GM18867 (cell line): ENCODE measurements at regions not wholly inside any gene's neighbourhood (a gene's known extent, or its start where the extent isn't known, plus 50 kb on each side); places are given as distances from the start of the nearest gene placed in this dataset.
A peak's percentile ranks its signal among the peaks of the same experiment; 100 is the strongest.
"Not testable (repeated sequence)": the region's sequence is repeated elsewhere in the genome, so short reads cannot be mapped to it uniquely, and the experiment has no call there.

Source experiments
- ATAC-seq: cut with Tn5 transposase; IDR thresholded peaks from one replicate; pipeline ENCODE4 v1.9.1; 2021; ENCODE audit warnings: mild to moderate bottlenecking, moderate library complexity; ENCODE audit not compliant: unreplicated experiment

DNA sequence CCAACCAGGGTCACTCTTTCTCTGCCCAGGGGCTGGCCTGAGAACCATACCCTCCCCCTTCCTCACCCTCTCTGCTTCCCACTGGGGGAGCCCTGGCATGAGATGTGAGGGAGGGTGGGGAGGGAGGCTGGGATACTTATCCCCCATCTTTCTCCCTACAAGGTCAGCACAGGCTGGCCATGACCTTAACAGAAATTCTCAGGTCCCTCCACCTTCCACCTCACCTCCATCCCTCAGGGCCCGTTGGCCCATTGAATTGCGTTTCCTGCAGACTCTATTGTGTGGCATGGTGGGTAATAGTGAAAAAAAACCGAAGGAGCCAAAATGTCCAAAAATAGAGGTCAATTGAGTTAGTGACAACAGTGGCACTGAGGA, 159.5 kb downstream of the OR4M2 start:
- ATAC-seq: no peak

DNA sequence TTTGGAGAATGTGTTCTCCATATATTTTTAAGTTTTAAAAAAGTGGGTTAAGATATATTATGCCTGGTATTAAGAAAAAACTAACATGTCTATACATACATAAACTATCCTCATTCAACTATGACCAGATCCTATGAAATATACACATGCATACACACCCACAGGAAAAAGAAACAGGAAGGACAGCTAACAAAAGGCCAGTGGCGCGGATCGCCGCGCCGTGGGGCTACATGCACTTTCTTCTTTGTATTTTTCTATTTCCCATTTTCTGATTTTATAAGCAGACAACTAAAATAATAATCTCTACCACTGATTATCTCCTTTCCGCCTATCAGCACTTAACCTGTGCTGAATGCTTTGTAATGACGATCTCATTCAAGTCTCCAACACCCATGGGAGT, 160.1 kb downstream of the OR4M2 start:
- no peak for ATAC-seq

DNA sequence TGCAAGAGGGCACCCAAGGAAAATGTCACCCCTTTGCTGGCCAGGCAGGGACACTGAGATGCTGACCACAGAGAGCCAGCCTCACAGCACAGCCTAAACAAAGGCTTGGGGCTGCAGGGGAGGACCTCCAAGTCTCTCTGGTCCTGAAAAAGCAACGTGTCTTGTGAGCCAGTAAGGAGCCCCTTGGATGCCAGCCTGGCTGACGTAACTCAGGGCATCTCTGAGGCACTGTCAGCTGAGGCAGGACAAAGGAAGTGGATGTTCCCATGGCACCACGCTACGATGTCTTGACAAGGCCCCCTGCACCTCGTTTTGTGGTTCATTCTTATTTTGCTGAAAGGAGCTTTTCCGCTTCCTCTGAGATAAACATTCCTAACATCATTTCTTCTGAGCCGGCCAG, 160.7 kb downstream of the OR4M2 start:
- no peak for ATAC-seq

DNA sequence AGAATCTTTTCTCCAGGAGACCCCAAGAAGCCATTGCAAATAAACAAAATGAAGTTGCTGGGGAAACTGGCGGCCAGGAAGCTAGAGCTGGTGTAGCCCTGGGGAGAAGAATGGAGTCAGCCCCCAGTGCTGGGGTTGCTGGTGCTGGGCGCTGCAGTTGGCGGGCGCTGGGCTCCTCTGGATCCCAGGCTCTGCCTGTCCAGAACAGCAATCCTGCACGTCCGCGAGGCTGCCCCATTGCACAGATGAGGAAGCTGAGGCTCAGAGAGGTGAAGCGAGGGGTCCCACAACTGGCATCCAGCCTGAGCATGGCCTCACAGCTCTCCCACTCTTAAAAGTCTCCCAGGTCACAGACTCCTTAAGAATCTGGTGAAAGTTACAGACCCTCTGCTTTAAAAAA, 161.1 kb downstream of the OR4M2 start:
- no peak for ATAC-seq

DNA sequence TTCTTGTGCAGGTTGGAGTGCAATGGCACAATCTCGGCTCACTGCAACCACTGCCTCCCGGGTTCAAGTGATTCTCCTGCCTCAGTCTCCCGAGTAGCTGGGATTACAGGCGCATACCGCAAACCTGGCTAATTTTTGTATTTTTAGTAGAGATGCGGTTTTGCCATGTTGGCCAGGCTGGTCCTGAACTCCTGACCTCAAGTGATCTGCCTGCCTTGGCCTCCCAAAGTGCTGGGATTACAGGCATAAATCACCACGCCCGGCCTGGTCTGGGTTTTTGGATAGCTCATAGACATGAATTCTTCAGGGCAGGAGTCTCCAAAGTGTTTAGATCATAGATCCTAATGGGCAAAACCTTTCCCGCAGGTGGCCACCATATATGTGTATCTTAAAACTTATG, 162.0 kb downstream of the OR4M2 start:
- not testable (repeated sequence) for ATAC-seq

DNA sequence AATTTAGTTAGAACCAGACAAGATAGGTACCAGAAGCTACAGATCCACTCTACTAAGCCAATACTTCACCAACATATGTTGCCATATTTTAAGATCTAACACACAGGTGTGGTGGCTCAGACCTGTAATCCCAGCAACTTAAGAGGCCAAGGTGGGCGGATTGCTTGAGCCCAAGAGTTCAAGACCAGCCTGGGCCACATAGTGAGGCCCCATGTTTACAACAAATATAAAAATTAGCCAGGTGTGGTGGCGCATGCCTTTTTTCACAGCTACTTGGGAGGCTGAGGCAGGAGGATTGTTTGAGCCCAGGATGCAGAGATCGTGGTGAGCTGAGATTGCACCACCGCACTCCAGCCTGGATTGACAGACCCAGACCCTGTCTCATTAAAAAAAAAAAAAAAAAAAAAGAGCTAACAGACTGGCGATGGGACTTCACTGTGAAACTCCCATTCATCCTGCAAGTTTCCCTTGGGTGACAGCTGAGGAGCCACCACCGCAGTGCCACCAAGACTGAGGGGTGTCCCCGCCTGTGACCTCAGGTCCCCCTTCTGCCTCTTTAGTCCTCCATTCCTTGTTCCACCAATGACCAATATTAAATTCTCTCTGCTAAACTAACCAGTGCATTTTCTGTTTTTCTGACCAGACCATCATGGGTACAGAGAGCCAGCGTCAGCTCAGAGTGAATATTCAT, 163.3 kb downstream of the OR4M2 start:
- no peak for ATAC-seq

DNA sequence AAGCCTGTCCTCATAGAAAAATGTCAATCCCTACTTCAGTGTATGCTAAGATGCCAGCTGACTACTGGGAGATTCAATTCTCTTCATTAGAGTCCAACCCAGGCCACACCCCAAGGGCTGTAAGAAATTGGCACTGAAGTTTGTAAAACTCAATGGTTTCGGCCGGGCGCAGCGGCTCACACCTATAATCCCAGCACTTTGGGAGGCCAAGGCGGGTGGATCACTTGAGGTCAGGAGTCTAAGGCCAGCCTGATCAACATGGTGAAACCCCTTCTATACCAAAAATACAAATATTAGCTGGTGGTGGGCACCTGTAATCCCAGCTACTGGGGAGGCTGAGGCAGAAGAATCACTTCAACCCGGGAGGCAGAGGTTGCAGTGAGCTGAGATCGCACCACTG, 169.2 kb downstream of the OR4M2 start:
- not testable (repeated sequence) for ATAC-seq

DNA sequence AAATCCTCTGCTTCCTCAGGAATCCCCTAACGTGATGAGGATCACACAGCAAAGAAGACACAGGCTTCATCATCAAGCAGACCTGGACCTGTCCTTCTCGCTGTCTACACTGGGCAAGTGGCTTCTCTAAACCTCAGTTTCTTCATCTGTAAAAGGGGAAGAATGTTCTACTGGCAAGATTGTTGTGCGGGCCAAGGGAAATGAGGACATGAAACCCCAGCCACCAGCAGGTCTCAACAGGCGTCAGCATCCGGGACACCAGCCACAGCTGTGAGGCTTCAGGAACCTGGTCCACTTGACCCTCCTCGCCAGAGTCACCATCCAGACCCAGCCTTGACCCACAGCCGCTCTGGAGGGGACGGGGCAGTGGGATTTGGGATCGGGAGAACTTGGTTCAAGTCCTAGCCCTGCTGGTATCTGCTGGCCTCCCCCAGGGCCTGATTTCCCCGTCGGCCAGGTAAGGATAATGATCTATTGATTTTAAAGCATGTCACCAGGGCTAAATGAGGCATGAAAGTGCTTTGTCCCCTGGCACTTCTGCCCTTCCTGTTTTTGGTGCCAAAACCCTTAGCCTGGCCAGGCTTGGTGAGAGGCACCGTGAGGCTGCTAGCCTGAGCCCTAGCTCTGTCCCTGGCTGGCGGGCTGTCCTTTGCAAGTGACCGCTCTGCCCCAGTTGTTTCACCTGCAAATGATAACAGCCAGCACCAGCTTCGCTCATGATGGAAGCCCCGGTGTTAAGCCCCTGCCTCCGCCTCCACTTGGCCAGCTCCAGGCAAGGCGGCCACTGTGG, 170.4 kb downstream of the OR4M2 start:
- ATAC-seq: not testable (repeated sequence)

DNA sequence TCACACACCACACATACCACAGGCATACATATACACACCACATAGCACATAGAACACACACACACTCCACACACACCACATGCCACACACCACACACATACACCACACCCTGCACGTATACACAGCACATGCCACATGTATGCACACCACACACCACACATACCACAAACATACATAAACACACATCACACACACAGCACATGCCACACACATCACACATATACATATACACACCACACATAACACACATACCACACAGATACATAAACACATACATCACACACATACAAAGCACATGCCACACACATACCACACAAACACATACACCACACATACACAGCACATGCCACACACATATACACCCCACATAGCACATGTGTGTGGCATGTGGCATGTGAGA, 171.1 kb downstream of the OR4M2 start:
- ATAC-seq: no peak

DNA sequence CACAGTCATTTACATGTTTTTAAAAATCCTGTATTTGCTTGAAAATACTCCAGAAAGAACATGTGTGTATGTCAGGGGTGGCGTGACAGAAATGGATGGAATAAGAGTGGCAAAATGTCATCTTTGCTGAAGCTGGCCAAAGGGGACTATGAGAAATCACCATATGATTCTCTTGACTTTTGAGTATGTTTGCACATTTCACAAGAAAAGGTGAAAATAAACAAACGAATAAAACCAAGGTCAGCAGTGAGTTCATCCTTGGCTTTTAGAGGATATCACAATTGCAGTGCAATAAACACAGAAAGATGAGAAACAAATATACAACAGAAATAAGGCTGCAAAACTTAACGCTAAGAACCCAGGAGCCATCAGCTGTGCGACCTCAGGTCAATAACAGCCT, 171.7 kb downstream of the OR4M2 start:
- not testable (repeated sequence) for ATAC-seq

DNA sequence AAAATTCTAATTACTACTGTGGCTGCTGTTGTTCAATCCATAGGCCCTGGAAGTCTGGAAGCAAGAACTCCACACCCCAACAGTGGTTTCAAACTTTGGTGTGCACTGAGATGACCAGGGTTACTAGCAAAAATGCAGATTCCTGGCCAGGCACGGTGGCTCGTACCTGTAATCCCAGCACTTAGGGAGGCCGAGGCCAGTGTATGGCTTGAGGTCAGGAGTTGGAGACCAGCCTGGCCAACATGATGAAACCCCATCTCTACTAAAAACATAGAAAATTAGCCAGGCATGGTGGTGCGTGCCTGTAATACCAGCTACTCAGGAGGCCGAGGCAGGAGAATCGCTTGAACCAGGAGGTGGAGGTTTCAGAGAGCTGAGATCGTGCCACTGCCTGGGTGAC, 172.2 kb downstream of the OR4M2 start:
- ATAC-seq: not testable (repeated sequence)

DNA sequence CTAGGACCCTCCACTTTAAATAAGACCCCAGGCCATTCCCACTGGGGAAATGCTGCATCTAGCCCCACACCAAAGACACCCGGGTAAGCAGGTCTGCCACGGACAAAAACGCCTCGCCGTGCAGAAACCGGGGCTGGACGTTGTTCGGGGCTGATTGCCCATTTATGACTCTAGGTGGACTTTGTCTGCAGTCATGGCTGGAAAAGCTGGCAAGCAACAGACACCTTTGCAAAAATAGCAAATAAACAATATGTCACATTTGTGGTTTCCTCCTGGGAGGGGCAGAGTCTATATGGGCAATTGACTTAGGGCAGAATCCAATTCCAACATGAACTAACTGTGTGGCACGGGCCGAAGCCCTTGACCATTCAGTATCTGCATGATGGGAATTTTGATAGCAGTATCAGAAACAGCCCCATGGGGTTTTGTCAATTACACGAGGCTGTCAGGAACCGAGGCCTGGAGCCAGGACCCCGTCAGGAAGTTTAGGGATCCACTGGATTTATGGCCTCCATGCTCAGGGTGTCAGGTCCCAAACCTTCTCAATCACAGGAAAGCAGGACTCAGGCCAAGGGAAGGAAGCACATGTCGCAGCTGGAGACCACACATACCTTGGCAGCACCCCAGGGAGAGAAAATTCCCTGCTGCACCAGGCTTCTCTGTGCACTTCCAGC, 172.8 kb downstream of the OR4M2 start:
- ATAC-seq: not testable (repeated sequence)

DNA sequence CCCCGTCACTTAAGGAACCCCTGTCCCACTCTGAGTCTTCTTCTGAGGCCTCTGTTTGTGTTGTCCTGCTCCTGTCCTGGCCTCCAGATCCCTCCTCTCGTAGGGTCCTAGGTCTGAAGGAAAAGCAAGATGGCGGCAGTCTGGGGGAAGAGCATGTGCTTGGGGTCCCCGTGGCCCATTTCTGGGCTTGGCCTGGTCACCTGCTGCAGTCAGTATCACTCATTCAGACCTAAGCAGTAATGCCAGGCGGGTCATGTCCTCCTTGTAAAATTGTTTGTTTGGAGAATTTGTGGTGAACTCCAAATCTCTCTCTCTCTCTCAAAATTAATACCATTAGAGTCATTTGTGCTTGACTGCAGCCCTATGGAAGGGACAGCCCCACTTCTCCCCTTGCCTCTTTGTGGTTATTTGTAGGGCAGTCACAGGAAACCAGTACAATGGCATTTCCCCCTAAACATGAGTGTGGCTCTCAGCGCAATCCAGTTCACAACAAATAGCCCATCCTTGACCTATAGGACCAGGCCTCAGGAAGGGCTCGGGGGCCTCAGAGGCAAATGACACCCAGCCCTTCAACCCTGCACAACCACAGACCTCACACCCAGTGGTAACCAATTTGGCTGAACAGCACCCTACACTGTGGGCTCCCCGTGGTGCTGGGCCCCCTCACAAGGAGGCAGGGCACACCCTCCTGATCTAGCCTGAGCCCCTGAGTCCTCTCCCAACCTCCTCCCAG, 173.5 kb downstream of the OR4M2 start:
- peak; percentile 70 for ATAC-seq

DNA sequence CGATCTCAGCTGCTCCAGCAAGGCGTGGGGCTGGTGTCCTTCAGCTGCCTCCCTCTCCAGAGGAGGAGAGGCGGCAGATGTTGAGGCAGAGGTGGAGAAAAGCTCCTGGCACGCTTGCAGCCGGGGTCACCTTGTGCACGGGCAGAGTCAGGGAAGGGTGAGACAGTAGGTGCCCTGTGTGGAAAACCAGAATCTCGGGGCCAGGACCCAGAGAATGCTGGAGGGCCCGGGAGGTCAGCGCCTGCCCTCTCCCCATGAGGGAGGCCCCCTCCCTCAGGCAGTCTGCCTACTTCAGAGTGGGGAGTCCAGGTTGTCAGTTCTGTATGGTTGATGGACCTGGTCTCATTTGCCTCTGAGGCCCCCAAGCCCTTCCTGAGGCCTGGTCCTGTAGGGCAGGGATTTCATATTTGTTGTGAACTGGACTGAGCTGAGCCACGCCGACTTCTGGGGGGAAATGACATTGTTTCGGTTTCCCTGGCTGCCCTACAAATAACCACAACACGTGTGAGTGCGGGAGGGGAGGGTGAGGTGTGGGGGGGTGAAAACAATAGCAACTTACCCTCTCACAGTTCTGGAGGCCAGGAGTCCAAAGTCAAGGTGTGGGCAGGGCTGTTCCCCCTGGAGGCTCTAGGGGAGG, 174.2 kb downstream of the OR4M2 start:
- peak; percentile 34 for ATAC-seq

DNA sequence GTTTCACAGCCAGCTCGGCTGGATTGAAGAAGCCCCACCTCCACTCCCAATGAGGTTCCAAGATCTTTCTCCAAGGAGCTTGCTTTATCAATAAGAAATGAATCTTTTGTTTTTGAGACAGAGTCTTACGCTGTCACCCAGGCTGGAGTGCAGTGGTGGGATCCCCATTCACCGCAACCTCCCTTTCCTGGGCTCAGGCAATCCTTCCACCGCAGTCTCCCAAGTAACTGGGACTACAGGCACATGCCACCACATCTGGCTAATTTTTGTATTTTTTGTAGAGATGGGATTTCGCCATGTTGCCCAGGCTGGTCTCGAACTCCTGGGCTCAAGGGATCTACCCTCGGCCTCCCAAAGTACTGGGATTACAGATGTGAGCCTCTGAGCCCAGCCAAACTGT, 175.3 kb downstream of the OR4M2 start:
- not testable (repeated sequence) for ATAC-seq

DNA sequence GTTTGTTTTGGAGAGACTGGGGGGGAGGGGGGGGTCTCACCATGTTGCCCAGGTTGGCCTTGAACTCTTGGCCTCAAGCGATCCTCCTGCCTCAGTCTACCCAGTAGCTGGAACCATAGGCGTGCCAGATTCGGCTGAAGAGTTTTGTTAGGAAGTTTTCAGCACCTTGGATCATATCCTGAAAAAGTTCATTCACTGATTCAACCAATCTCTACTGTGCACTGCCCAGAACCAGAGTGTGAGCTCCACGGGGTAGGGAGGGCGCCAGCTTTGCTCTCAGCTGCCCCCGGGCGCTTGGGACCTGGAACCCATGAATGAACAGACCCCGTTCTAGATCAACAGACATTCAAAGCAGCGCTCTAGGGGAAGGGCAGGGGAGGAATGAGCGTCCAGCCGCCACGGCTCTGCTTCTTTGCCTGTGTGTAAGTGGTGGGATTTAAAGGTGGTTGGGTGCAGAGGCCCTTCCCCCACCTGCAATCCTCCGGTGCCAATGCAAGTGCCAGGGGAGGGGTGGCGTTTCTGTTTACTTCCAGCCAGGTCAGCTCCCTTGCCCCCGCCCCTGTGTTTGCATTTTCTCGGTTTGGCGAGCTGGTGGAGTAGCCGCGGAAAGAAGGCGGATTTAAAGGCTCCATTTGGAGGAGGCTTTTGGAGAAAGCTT, 176.2 kb downstream of the OR4M2 start:
- not testable (repeated sequence) for ATAC-seq

DNA sequence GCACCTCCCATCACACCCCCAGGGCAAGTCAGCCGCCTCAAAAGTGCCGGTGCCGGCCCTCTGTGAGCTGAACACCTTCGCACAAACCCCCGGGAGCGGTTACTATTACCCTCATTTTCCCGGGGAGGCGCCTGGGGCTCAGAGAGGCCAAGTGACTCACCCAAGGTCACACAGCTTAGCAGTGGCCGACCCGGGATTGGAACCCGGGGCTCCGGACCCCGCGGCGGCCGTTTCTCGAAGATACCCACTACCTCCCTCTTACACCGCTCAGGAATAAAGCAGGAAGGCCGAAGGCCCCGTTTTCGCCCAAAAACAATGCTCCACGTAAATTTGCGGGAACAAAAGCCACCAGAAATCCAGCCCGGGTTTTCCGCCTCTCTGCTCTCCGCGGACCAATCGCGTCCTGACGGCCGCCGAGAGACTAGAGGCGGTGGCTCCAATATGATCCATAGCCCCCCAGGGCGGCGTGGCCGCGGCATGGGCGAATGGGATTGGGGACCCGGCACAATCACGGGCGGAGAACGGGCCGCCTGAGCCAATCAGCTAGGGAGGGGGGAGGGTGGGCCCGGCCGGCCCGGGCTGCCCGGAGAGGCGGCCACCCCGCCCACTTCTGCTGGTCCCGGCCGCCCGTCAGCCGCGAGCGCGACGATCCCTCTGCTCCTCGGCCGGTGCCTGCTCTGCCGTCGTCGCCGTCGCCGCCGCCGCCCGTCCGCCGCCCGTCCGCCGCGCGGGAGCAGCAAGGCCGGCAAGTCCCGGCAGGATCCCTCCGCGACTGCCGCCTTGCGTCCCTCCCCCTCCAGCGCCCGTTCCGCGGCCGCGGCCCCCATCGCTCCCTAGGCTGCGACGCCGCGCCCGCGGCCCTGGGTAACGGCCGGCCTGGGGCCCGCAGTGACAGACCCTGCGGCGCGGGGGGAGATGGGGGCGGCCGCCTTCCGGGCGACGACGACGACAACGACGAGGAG, 177.0 kb downstream of the OR4M2 start:
- ATAC-seq: no peak

DNA sequence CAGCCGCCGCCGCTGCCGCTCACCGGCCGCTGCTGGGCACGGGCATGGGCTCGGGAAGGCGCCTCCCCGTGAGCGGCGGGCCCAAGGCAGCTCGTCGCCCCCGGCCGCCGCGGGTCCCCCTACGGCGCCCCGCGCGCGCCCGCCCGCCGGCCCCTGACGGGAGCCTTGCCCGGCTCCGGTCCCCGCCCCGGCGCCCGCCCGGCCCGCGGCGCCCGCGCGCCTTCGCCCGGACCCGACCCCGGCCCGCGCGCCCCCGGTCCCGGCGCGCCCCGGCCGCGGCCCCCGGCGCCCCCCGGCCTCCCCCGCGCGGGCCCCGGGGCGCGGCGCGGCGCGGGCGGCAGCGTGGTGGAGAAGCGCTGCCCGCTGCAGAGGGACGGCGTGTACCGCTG, 177.7 kb downstream of the OR4M2 start:
- ATAC-seq: no peak
